PC-3 (cell line): ENCODE measurements at regions not wholly inside any gene's neighbourhood (a gene's known extent, or its start where the extent isn't known, plus 50 kb on each side); places are given as distances from the start of the nearest gene placed in this dataset.

Source experiments
- CTCF ChIP-seq: fragments of 300-600 bp; sonication (generic); conservative IDR thresholded peaks from 2 replicates; pipeline ENCODE4 v1.5.1; 2017; ENCODE audit warnings: antibody characterized with exemption, low read depth, mild to moderate bottlenecking, low read length
- EZH2phosphoT487 ChIP-seq: fragments of 300-600 bp; sonication (generic); IDR thresholded peaks from 2 replicates; pipeline ENCODE4 v1.6.1; 2018; ENCODE audit warnings: mild to moderate bottlenecking, antibody characterized with exemption, low read length, borderline replicate concordance

GRCh38 chr11:42951266-42951665, 360.5 kb upstream of the API5 start:
- TF ChIP-seq CTCF, result no peak
- TF ChIP-seq EZH2phosphoT487, result no peak
